ENCODE measurements at regions not wholly inside any gene's neighbourhood (a gene's known extent, or its start where the extent isn't known, plus 50 kb on each side); places are given as distances from the start of the nearest gene placed in this dataset.

DNA sequence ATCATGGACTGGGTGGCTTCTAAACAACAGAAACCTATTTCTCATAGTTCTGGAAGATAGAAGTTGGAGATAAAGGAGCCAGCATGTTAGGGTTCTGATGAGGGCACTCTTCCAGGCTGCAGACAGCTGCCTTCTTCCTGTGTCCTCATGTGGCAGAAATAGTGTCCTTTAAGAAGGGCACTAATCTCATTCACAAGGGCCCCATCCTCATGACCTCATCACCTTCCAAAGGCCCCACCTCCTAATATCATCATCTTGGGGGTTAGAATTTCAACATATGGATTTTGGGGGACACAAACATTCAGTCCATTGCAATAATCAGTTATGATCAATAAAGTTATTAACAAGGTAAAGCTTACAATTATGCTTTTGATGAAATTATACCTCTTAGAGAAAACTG, 130.8 kb upstream of the SLC22A23 start:
- Histone ChIP-seq H3K9me3 (ENCODE audit: insufficient read depth, low read depth, low read length) (peaks cover 4% of the 10 kb centered on the region; the same call in 1 of the 2 replicates), H3K4me3 (ENCODE audit: low read length) (no peak overlapping the region), H3K36me3 (ENCODE audit: insufficient read depth, low read length) (no peaks in the 10 kb centered on the region), H3K27ac (ENCODE audit: low read depth, low read length) (no peak overlapping the region), H3K4me1 (ENCODE audit: insufficient read depth, low read length) (no peaks in the 10 kb centered on the region), H3K9ac (ENCODE audit: low read depth, low read length) (no peak overlapping the region), H3K27me3 (ENCODE audit: insufficient read depth, low read length) (no peaks in the 10 kb centered on the region)

DNA sequence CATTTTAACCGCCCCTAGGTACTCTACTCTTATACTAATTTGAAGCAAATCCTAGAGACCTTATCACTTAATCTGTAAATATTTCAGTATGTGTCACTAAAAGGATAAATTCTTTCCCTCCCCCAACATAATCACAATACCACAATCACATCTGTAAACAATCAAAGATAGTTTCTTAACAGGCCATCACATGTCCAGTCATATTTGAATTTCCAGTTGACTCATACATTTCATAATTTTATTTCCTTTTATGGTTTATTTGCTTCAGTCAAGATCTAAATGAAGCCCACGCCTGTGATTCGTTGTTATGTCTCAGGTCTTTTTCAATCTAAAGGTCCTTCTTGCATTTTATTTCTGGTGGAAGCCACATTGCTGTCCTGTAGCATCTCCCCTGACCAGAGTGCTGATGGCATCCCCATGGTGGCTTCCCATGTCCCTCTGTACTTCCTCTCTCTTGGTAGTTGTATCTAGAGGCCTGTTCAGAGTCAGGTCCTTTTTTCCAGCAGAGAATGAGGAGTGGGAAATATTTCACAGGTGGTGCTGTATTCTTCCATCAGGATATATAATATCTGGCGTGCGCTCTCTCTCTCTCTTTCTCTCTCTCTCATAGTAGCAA, 128.6 kb upstream of the SLC22A23 start:
- peaks cover 4% of the 10 kb centered on the region; the same call in 1 of the 2 replicates for H3K9me3 ChIP-seq (ENCODE audit: insufficient read depth, low read depth, low read length)
- no peak overlapping the region for H3K27ac ChIP-seq (ENCODE audit: low read depth, low read length)
- H3K4me3 ChIP-seq (ENCODE audit: low read length), result no peak overlapping the region
- H3K9ac ChIP-seq (ENCODE audit: low read depth, low read length), result no peak overlapping the region
- no peaks in the 10 kb centered on the region for H3K27me3 ChIP-seq (ENCODE audit: insufficient read depth, low read length)
- no peaks in the 10 kb centered on the region for H3K36me3 ChIP-seq (ENCODE audit: insufficient read depth, low read length)
- no peaks in the 10 kb centered on the region for H3K4me1 ChIP-seq (ENCODE audit: insufficient read depth, low read length)
- WGBS, result 90% methylated on average over 4 of the region's 5 CpGs

DNA sequence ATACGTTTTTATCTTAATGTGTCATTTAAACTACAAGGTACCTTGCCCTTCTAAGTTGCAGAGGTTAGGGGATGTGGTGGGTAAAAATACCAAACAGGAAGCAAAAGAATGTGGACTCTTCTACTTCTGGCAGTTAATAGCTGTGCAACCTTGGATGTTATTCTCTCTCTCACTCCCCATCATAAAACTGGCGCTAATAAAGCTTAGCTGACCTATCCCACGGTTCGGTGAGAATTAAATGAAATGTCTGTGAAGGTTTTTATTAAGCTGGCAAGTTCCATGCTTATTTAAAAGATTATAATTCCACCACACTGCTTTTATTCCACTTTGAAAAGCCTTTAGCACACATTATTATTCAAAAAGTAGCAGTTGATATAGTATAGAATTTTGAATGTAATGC, 127.8 kb upstream of the SLC22A23 start:
- Histone ChIP-seq H3K27ac (ENCODE audit: low read depth, low read length) (no peak overlapping the region), H3K4me3 (ENCODE audit: low read length) (no peak overlapping the region), H3K4me1 (ENCODE audit: insufficient read depth, low read length) (0 out of 2 replicates have a peak, but pooled peaks cover 3% of the 10 kb centered on the region), H3K9me3 (ENCODE audit: insufficient read depth, low read depth, low read length) (peaks cover 4% of the 10 kb centered on the region; the same call in 1 of the 2 replicates), H3K27me3 (ENCODE audit: insufficient read depth, low read length) (no peaks in the 10 kb centered on the region), H3K9ac (ENCODE audit: low read depth, low read length) (no peak overlapping the region), H3K36me3 (ENCODE audit: insufficient read depth, low read length) (no peaks in the 10 kb centered on the region)
- 100% methylated on average over 1 of the region's 4 CpGs for WGBS

GRCh38 chr6:3581469-3581868, 124.6 kb upstream of the SLC22A23 start:
- H3K27ac ChIP-seq (ENCODE audit: low read depth, low read length), result no peak overlapping the region
- 97% methylated on average over 3 of the region's 3 CpGs for WGBS
- 0 out of 2 replicates have a peak, but pooled peaks cover 3% of the 10 kb centered on the region for H3K4me1 ChIP-seq (ENCODE audit: insufficient read depth, low read length)
- H3K4me3 ChIP-seq (ENCODE audit: low read length), result no peak overlapping the region
- H3K36me3 ChIP-seq (ENCODE audit: insufficient read depth, low read length), result no peaks in the 10 kb centered on the region
- no peaks in the 10 kb centered on the region for H3K9me3 ChIP-seq (ENCODE audit: insufficient read depth, low read depth, low read length)
- no peak overlapping the region for H3K9ac ChIP-seq (ENCODE audit: low read depth, low read length)
- H3K27me3 ChIP-seq (ENCODE audit: insufficient read depth, low read length), result no peaks in the 10 kb centered on the region

DNA sequence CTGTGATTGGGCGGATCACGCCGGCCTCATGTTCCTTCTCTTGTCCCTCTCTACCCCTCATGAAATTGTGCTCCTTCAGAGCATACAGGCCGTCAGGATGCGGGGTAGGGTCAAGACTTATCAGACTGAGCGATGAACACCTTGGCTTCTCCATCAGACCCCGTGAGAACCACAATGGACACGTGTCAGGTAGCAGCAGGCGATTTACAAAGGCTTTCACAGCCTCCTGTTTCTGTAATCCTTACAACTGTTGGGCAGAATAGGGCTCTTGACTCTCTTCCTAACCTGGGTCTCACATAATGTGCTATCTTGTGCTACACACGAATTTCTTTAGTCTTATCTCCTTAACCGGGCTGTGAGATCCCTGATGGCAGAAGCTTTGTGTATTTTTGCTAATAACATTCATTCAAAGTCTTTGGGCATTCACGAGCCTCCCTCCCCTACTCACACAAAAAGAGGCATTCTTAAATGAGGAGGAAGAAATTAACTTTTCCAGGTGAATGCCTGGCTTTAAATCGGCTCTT, 122.9 kb upstream of the SLC22A23 start:
- H3K4me1 ChIP-seq (ENCODE audit: insufficient read depth, low read length), result 0 out of 2 replicates have a peak, but pooled peaks cover 3% of the 10 kb centered on the region
- H3K27ac ChIP-seq (ENCODE audit: low read depth, low read length), result no peak overlapping the region
- 83% methylated on average over 12 of the region's 13 CpGs for WGBS
- no peaks in the 10 kb centered on the region for H3K36me3 ChIP-seq (ENCODE audit: insufficient read depth, low read length)
- H3K4me3 ChIP-seq (ENCODE audit: low read length), result no peak overlapping the region
- no peaks in the 10 kb centered on the region for H3K27me3 ChIP-seq (ENCODE audit: insufficient read depth, low read length)
- H3K9me3 ChIP-seq (ENCODE audit: insufficient read depth, low read depth, low read length), result no peaks in the 10 kb centered on the region
- H3K9ac ChIP-seq (ENCODE audit: low read depth, low read length), result no peak overlapping the region

DNA sequence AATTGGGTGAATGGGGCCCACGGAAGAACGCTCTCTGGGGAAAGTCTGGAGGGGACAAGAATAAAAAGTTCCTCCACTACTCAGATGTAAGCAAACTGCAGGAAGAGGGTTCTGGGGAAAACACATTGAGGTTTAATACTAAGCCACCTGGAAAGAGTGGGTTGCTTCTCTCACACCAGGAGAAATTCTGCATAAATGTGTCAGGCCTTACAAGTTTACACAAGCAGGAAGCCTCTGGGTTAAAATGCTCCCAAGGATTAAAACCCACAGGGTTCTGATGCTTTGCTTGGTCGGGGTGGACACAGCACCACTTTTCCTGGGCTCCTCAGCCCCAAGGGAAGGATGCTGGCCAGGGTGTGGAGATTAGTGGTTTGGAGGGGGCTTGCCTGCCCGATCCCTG, 122.1 kb upstream of the SLC22A23 start:
- no peak overlapping the region for H3K4me3 ChIP-seq (ENCODE audit: low read length)
- H3K9me3 ChIP-seq (ENCODE audit: insufficient read depth, low read depth, low read length), result no peaks in the 10 kb centered on the region
- H3K27me3 ChIP-seq (ENCODE audit: insufficient read depth, low read length), result no peaks in the 10 kb centered on the region
- WGBS, result 89% methylated on average over 4 of the region's 4 CpGs
- no peaks in the 10 kb centered on the region for H3K36me3 ChIP-seq (ENCODE audit: insufficient read depth, low read length)
- H3K9ac ChIP-seq (ENCODE audit: low read depth, low read length), result no peak overlapping the region
- H3K4me1 ChIP-seq (ENCODE audit: insufficient read depth, low read length), result 0 out of 2 replicates have a peak, but pooled peaks cover 3% of the 10 kb centered on the region
- no peak overlapping the region for H3K27ac ChIP-seq (ENCODE audit: low read depth, low read length)

GRCh38 chr6:3577517-3577916, 120.7 kb upstream of the SLC22A23 start:
- Histone ChIP-seq H3K27me3 (ENCODE audit: insufficient read depth, low read length) (no peaks in the 10 kb centered on the region), H3K4me1 (ENCODE audit: insufficient read depth, low read length) (0 out of 2 replicates have a peak, but pooled peaks cover 3% of the 10 kb centered on the region), H3K9me3 (ENCODE audit: insufficient read depth, low read depth, low read length) (no peaks in the 10 kb centered on the region), H3K4me3 (ENCODE audit: low read length) (no peak overlapping the region), H3K9ac (ENCODE audit: low read depth, low read length) (no peak overlapping the region), H3K27ac (ENCODE audit: low read depth, low read length) (no peak overlapping the region), H3K36me3 (ENCODE audit: insufficient read depth, low read length) (no peaks in the 10 kb centered on the region)
- WGBS, result 78% methylated on average over 7 of the region's 7 CpGs

- H3K4me1 ChIP-seq (ENCODE audit: insufficient read depth, low read length), result 0 out of 2 replicates have a peak, but pooled peaks cover 3% of the 10 kb centered on the region
- no peaks in the 10 kb centered on the region for H3K36me3 ChIP-seq (ENCODE audit: insufficient read depth, low read length)
- no peak overlapping the region for H3K9ac ChIP-seq (ENCODE audit: low read depth, low read length)
- H3K27ac ChIP-seq (ENCODE audit: low read depth, low read length), result no peak overlapping the region
- H3K9me3 ChIP-seq (ENCODE audit: insufficient read depth, low read depth, low read length), result no peaks in the 10 kb centered on the region
- H3K27me3 ChIP-seq (ENCODE audit: insufficient read depth, low read length), result no peaks in the 10 kb centered on the region
- 86% methylated on average over 8 of the region's 8 CpGs for WGBS
- H3K4me3 ChIP-seq (ENCODE audit: low read length), result no peak overlapping the region
Observed at GRCh38 chr6:3575701-3576100, 118.9 kb upstream of the SLC22A23 start.

- H3K9ac ChIP-seq (ENCODE audit: low read depth, low read length), result no peak overlapping the region
- WGBS, result 92% methylated on average over 6 of the region's 6 CpGs
- H3K27me3 ChIP-seq (ENCODE audit: insufficient read depth, low read length), result no peaks in the 10 kb centered on the region
- no peaks in the 10 kb centered on the region for H3K36me3 ChIP-seq (ENCODE audit: insufficient read depth, low read length)
- no peak overlapping the region for H3K27ac ChIP-seq (ENCODE audit: low read depth, low read length)
- no peaks in the 10 kb centered on the region for H3K9me3 ChIP-seq (ENCODE audit: insufficient read depth, low read depth, low read length)
- H3K4me3 ChIP-seq (ENCODE audit: low read length), result no peak overlapping the region
- 0 out of 2 replicates have a peak, but pooled peaks cover 3% of the 10 kb centered on the region for H3K4me1 ChIP-seq (ENCODE audit: insufficient read depth, low read length)
Observed at GRCh38 chr6:3575166-3575565, 118.3 kb upstream of the SLC22A23 start.

GRCh38 chr6:3573670-3574069, 116.8 kb upstream of the SLC22A23 start:
- Histone ChIP-seq H3K36me3 (ENCODE audit: insufficient read depth, low read length) (no peaks in the 10 kb centered on the region), H3K4me3 (ENCODE audit: low read length) (no peak overlapping the region), H3K9me3 (ENCODE audit: insufficient read depth, low read depth, low read length) (no peaks in the 10 kb centered on the region), H3K27ac (ENCODE audit: low read depth, low read length) (no peak overlapping the region), H3K4me1 (ENCODE audit: insufficient read depth, low read length) (peaks cover 4% of the 10 kb centered on the region; the same call in 1 of the 2 replicates), H3K27me3 (ENCODE audit: insufficient read depth, low read length) (no peaks in the 10 kb centered on the region), H3K9ac (ENCODE audit: low read depth, low read length) (no peak overlapping the region)
- WGBS, result 82% methylated on average over 3 of the region's 3 CpGs

DNA sequence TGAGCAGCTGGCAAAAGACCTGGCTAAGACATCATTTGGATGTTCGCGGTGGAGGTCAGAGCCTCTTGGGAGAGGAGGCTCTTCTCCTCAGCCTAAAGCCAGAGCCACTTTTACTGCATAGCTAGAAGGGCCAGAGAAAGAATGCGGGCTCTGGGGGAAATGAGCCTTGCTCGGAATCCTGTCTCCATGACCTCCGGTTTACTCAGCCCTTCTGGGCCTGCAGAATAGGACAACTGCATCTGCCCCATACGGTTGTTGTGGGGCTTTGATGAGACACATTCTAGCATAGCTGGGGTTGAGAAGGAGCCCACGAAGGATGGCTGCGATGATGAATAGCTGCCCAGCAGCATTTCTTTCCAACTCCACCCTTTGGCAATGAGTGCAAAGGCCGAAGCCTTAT, 115.0 kb upstream of the SLC22A23 start:
- H3K27me3 ChIP-seq (ENCODE audit: insufficient read depth, low read length), result no peaks in the 10 kb centered on the region
- peaks cover 9% of the 10 kb centered on the region; the same call in 1 of the 2 replicates for H3K4me1 ChIP-seq (ENCODE audit: insufficient read depth, low read length)
- 82% methylated on average over 9 of the region's 9 CpGs for WGBS
- H3K36me3 ChIP-seq (ENCODE audit: insufficient read depth, low read length), result no peaks in the 10 kb centered on the region
- no peaks in the 10 kb centered on the region for H3K9me3 ChIP-seq (ENCODE audit: insufficient read depth, low read depth, low read length)
- no peak overlapping the region for H3K27ac ChIP-seq (ENCODE audit: low read depth, low read length)
- H3K9ac ChIP-seq (ENCODE audit: low read depth, low read length), result no peak overlapping the region
- no peak overlapping the region for H3K4me3 ChIP-seq (ENCODE audit: low read length)
